Upper lobe of left lung (tissue), 4 donors: ENCODE measurements at regions not wholly inside any gene's neighbourhood (a gene's known extent, or its start where the extent isn't known, plus 50 kb on each side); places are given as distances from the start of the nearest gene placed in this dataset.

Source experiments
- CTCF ChIP-seq, 6 experiments: fragments of 450-650 bp in 4 of 6; fragments of 200-600 bp in 2 of 6; sonication (generic) in 2 of 6; IDR thresholded peaks; one replicate each; pipeline ENCODE4 v1.5.1; 2016 to 2019; ENCODE audit warnings: antibody characterized with exemption in 6 of 6
- EP300 ChIP-seq, 4 donors: sonication (generic); formaldehyde crosslinking; IDR thresholded peaks; one replicate each; pipeline ENCODE4 v1.5.1; 2017; ENCODE audit warnings: antibody characterized with exemption in 4 of 4, control low read depth in 2 of 4
- POLR2A ChIP-seq, 4 donors: fragments of 450-650 bp; IDR thresholded peaks; one replicate each; pipeline ENCODE4 v1.5.1; 2016 to 2017; ENCODE audit warnings: antibody characterized with exemption in 4 of 4, mild to moderate bottlenecking in 2 of 4

DNA sequence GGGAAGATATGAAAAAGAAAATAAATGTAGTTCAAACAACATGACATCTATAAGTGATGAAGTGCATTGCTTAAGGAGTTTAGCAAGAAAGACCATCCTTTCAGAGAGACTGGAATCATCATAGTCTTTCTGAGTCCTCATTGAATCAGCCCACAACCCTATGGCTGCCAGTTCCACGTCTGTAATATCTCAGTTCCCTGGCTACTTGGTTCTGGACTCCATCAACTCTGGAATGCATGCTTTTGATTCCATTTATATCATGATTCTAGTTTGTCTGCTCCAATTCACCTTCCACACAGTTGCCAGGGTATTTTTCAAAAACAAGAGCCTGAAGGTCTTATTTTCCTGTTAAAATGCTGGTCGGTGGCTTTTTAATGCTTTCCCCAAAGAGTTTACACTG, 126.4 kb upstream of the MDFIC start:
- no peak for TF ChIP-seq CTCF (IDR thresholded peaks at IDR 0.05)
- no peak for TF ChIP-seq POLR2A (IDR thresholded peaks at IDR 0.05)
- TF ChIP-seq EP300 (IDR thresholded peaks at IDR 0.05), result no peak
